ENCODE measurements at regions not wholly inside any gene's neighbourhood (a gene's known extent, or its start where the extent isn't known, plus 50 kb on each side); places are given as distances from the start of the nearest gene placed in this dataset.

- Mint-ChIP-seq H3K36me3 (ENCODE audit: insufficient read depth) (no peaks in the 10 kb centered on the region), H3K9me3 (ENCODE audit: low read depth) (peaks cover 6% of the 10 kb centered on the region), H3K4me1 (ENCODE audit: low read depth) (no peaks in the 10 kb centered on the region), H3K27me3 (no peaks in the 10 kb centered on the region), H3K27ac (no peak overlapping the region), H3K4me3 (ENCODE audit: low read depth) (no peak overlapping the region)
- no peak for TF ChIP-seq CTCF (IDR thresholded peaks at IDR 0.05; ENCODE audit: unreplicated experiment)
- no peak for DNase-seq (ENCODE audit: low spot score, unreplicated experiment)
Observed at GRCh38 chr4:174434455-174434854, 87.8 kb downstream of the HPGD start.

GRCh38 chr4:174430576-174430975 lies 91.7 kb downstream of the HPGD start:
- no peak for TF ChIP-seq CTCF (IDR thresholded peaks at IDR 0.05; ENCODE audit: unreplicated experiment)
- no peaks in the 10 kb centered on the region for H3K4me1 Mint-ChIP-seq (ENCODE audit: low read depth)
- DNase-seq (ENCODE audit: low spot score, unreplicated experiment) = no peak
- no peak overlapping the region for H3K27ac Mint-ChIP-seq
- no peaks in the 10 kb centered on the region for H3K27me3 Mint-ChIP-seq
- H3K9me3 Mint-ChIP-seq (ENCODE audit: low read depth) = no peaks in the 10 kb centered on the region
- no peak overlapping the region for H3K4me3 Mint-ChIP-seq (ENCODE audit: low read depth)
- no peaks in the 10 kb centered on the region for H3K36me3 Mint-ChIP-seq (ENCODE audit: insufficient read depth)

- no peaks in the 10 kb centered on the region for H3K36me3 Mint-ChIP-seq (ENCODE audit: insufficient read depth)
- no peak for DNase-seq (ENCODE audit: low spot score, unreplicated experiment)
- no peak for TF ChIP-seq CTCF (IDR thresholded peaks at IDR 0.05; ENCODE audit: unreplicated experiment)
- no peaks in the 10 kb centered on the region for H3K4me1 Mint-ChIP-seq (ENCODE audit: low read depth)
- no peak overlapping the region for H3K27ac Mint-ChIP-seq
- H3K4me3 Mint-ChIP-seq (ENCODE audit: low read depth) = no peak overlapping the region
- no peaks in the 10 kb centered on the region for H3K27me3 Mint-ChIP-seq
- no peaks in the 10 kb centered on the region for H3K9me3 Mint-ChIP-seq (ENCODE audit: low read depth)
Observed at GRCh38 chr4:174429701-174430410, 92.4 kb downstream of the HPGD start.

GRCh38 chr4:174427571-174428140 lies 94.6 kb downstream of the HPGD start:
- H3K27ac Mint-ChIP-seq = no peak overlapping the region
- H3K4me1 Mint-ChIP-seq (ENCODE audit: low read depth) = no peaks in the 10 kb centered on the region
- TF ChIP-seq CTCF (IDR thresholded peaks at IDR 0.05; ENCODE audit: unreplicated experiment) = no peak
- no peak overlapping the region for H3K4me3 Mint-ChIP-seq (ENCODE audit: low read depth)
- H3K9me3 Mint-ChIP-seq (ENCODE audit: low read depth) = no peaks in the 10 kb centered on the region
- H3K27me3 Mint-ChIP-seq = no peaks in the 10 kb centered on the region
- H3K36me3 Mint-ChIP-seq (ENCODE audit: insufficient read depth) = no peaks in the 10 kb centered on the region
- DNase-seq (ENCODE audit: low spot score, unreplicated experiment) = no peak

GRCh38 chr4:174425669-174426068 lies 96.6 kb downstream of the HPGD start:
- Mint-ChIP-seq H3K36me3 (ENCODE audit: insufficient read depth) (no peaks in the 10 kb centered on the region), H3K4me1 (ENCODE audit: low read depth) (no peaks in the 10 kb centered on the region), H3K27me3 (no peaks in the 10 kb centered on the region), H3K4me3 (ENCODE audit: low read depth) (no peak overlapping the region), H3K9me3 (ENCODE audit: low read depth) (no peaks in the 10 kb centered on the region), H3K27ac (no peak overlapping the region)
- TF ChIP-seq CTCF (IDR thresholded peaks at IDR 0.05; ENCODE audit: unreplicated experiment) = no peak
- no peak for DNase-seq (ENCODE audit: low spot score, unreplicated experiment)
